ENCODE measurements at regions not wholly inside any gene's neighbourhood (a gene's known extent, or its start where the extent isn't known, plus 50 kb on each side); places are given as distances from the start of the nearest gene placed in this dataset.

DNA sequence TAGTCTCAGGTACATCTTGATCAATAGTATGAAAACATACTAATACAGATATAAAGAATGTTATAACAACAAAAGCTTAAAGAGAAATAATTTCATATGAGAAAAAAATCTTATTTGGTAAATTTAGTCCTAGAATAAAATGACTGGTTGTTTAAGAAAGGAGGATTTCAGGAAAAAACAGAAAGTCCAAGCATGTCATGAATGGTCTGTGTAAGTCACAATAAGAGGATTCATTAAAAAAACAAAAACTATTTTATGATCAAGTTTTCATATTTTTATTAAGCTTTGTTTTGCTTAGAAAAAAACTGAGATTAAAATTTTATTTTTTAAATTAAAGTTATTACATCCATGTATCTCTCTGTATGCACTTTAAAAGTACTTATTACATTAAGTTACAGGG is 353.9 kb upstream of the SPHKAP start:
- TF ChIP-seq, protein P1, sequence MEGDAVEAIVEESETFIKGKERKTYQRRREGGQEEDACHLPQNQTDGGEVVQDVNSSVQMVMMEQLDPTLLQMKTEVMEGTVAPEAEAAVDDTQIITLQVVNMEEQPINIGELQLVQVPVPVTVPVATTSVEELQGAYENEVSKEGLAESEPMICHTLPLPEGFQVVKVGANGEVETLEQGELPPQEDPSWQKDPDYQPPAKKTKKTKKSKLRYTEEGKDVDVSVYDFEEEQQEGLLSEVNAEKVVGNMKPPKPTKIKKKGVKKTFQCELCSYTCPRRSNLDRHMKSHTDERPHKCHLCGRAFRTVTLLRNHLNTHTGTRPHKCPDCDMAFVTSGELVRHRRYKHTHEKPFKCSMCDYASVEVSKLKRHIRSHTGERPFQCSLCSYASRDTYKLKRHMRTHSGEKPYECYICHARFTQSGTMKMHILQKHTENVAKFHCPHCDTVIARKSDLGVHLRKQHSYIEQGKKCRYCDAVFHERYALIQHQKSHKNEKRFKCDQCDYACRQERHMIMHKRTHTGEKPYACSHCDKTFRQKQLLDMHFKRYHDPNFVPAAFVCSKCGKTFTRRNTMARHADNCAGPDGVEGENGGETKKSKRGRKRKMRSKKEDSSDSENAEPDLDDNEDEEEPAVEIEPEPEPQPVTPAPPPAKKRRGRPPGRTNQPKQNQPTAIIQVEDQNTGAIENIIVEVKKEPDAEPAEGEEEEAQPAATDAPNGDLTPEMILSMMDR (conservative IDR thresholded peaks at IDR 0.05) = no peak
- TF ChIP-seq ZFX (IDR thresholded peaks at IDR 0.05) = no peak

Measured in C4-2B (cell line).